HL-60 (cell line): ENCODE measurements at regions not wholly inside any gene's neighbourhood (a gene's known extent, or its start where the extent isn't known, plus 50 kb on each side); places are given as distances from the start of the nearest gene placed in this dataset.

Experiments used
- CTCF ChIP-seq: IDR thresholded peaks from one replicate; pipeline ENCODE4 v1.5.1; 2011; ENCODE audit warnings: low read length, control low read depth, inconsistent platforms; ENCODE audit not compliant: insufficient read depth
- POLR2AphosphoS5 ChIP-seq: IDR thresholded peaks from 2 replicates; pipeline ENCODE4 v1.6.1; 2012; ENCODE audit warnings: low read depth

DNA sequence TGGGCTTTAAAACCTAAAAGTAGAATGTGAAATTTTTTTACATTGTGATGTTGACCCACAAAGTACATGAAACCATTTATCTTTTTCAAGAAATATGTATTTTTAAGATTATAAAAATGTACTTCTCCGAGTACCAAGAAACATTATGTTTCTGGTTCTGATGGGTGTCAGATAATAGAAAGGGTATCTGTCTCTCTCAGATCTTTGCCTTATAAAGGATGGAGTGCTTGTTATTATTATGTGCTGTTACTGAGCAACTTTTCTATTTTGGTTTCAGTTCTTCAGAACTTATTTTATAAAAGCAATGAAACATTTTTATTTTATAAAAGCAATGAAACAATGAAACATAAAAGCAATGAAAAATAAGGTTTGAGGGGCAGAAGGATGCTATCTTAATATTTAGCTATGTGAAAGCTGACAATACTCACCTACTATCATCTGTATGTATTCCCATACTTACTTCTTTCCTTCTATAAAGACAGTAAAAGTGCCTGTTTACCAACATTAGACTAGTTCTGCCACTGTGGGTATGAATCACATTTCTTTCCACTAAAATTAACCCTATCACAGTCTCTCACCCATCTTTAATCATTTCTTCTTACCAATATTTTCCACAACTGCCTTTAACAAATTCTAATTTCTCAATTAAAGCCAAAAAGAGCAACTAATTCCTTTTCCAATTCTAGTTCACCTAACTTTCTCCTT, 540.7 kb upstream of the KCNMB2 start:
- TF ChIP-seq CTCF (no peak), POLR2AphosphoS5 (no peak)
